ENCODE measurements at regions not wholly inside any gene's neighbourhood (a gene's known extent, or its start where the extent isn't known, plus 50 kb on each side); places are given as distances from the start of the nearest gene placed in this dataset.
A peak's percentile ranks its signal among the peaks of the same experiment; 100 is the strongest.

GRCh38 chr5:74927336-74927735 lies 61.1 kb upstream of the FAM169A start:
- 64 to 73% methylated on average over 2 of the region's 2 CpGs for WGBS, 2 donors
- Histone ChIP-seq H3K27ac (no peak overlapping the region), H3K27me3 (no peaks in the 10 kb centered on the region), H3K4me1 (no peaks in the 10 kb centered on the region), H3K9me3 (no peaks in the 10 kb centered on the region), H3K4me3 (no peak overlapping the region), H3K36me3 (no peaks in the 10 kb centered on the region)
- TF ChIP-seq POLR2A (IDR thresholded peaks at IDR 0.05) (no peak), EP300 (IDR thresholded peaks at IDR 0.05) (no peak), POLR2AphosphoS5 (IDR thresholded peaks at IDR 0.05) (no peak), CTCF (IDR thresholded peaks at IDR 0.05) (no peak)
- DNase-seq: no peak
- intact Hi-C loops (cut with DNase I): no loop called here

- intact Hi-C loops (cut with DNase I): loop anchor here (5.0 to 10.0 kb wide), 2 partner anchors 155 to 247 kb away; partner anchors contain the start of genes GFM2 and NSA2
- TF ChIP-seq POLR2AphosphoS5 (IDR thresholded peaks at IDR 0.05): no peak
- TF ChIP-seq CTCF (IDR thresholded peaks at IDR 0.05): peak in 3 of 4 experiments; percentile 40 to 54 (median 51)
- Histone ChIP-seq H3K4me3 (no peak overlapping the region), H3K27ac (no peak overlapping the region), H3K4me1 (no peaks in the 10 kb centered on the region), H3K36me3 (no peaks in the 10 kb centered on the region), H3K9me3 (no peaks in the 10 kb centered on the region), H3K27me3 (no peaks in the 10 kb centered on the region)
- WGBS, 2 donors: 8 to 12% methylated on average over 6 of the region's 6 CpGs
- DNase-seq: no peak
These were observed 53.3 kb upstream of the FAM169A start for GRCh38 chr5:74919487-74919886.

- H3K27me3 ChIP-seq: no peaks in the 10 kb centered on the region
- H3K4me1 ChIP-seq: no peaks in the 10 kb centered on the region
- DNase-seq: no peak
- H3K27ac ChIP-seq: no peak overlapping the region
- WGBS, 2 donors: 85% methylated on average over 4 of the region's 4 CpGs
- no peaks in the 10 kb centered on the region for H3K36me3 ChIP-seq
- no peaks in the 10 kb centered on the region for H3K9me3 ChIP-seq
- H3K4me3 ChIP-seq: no peak overlapping the region
- no peak for TF ChIP-seq POLR2AphosphoS5 (IDR thresholded peaks at IDR 0.05)
- no peak for TF ChIP-seq CTCF (IDR thresholded peaks at IDR 0.05)
- no peak for TF ChIP-seq EP300 (IDR thresholded peaks at IDR 0.05)
- TF ChIP-seq POLR2A (IDR thresholded peaks at IDR 0.05): no peak
- intact Hi-C loops (cut with DNase I): loop anchor here (5.0 to 10.0 kb wide), 2 partner anchors 154 to 247 kb away; partner anchors contain the start of genes GFM2 and NSA2
These were observed 52.9 kb upstream of the FAM169A start for GRCh38 chr5:74919041-74919440.

- Histone ChIP-seq H3K4me3 (no peak overlapping the region), H3K27ac (no peak overlapping the region), H3K36me3 (no peaks in the 10 kb centered on the region), H3K4me1 (no peaks in the 10 kb centered on the region), H3K27me3 (no peaks in the 10 kb centered on the region), H3K9me3 (no peaks in the 10 kb centered on the region)
- no peak for DNase-seq
- WGBS, 2 donors: 83 to 86% methylated on average over 4 of the region's 4 CpGs
- TF ChIP-seq EP300 (IDR thresholded peaks at IDR 0.05): no peak
- no peak for TF ChIP-seq POLR2A (IDR thresholded peaks at IDR 0.05)
- TF ChIP-seq POLR2AphosphoS5 (IDR thresholded peaks at IDR 0.05): no peak
- TF ChIP-seq CTCF (IDR thresholded peaks at IDR 0.05): no peak
- intact Hi-C loops (cut with DNase I): loop anchor here (5.0 to 10.0 kb wide), 2 partner anchors 153 to 246 kb away; partner anchors contain the start of genes GFM2 and NSA2
These were observed 52.1 kb upstream of the FAM169A start for GRCh38 chr5:74918232-74918669.

Data from sigmoid colon (tissue), 6 donors.